ENCODE measurements at regions not wholly inside any gene's neighbourhood (a gene's known extent, or its start where the extent isn't known, plus 50 kb on each side); places are given as distances from the start of the nearest gene placed in this dataset.
"Not testable (repeated sequence)": the region's sequence is repeated elsewhere in the genome, so short reads cannot be mapped to it uniquely, and the experiment has no call there.

DNA sequence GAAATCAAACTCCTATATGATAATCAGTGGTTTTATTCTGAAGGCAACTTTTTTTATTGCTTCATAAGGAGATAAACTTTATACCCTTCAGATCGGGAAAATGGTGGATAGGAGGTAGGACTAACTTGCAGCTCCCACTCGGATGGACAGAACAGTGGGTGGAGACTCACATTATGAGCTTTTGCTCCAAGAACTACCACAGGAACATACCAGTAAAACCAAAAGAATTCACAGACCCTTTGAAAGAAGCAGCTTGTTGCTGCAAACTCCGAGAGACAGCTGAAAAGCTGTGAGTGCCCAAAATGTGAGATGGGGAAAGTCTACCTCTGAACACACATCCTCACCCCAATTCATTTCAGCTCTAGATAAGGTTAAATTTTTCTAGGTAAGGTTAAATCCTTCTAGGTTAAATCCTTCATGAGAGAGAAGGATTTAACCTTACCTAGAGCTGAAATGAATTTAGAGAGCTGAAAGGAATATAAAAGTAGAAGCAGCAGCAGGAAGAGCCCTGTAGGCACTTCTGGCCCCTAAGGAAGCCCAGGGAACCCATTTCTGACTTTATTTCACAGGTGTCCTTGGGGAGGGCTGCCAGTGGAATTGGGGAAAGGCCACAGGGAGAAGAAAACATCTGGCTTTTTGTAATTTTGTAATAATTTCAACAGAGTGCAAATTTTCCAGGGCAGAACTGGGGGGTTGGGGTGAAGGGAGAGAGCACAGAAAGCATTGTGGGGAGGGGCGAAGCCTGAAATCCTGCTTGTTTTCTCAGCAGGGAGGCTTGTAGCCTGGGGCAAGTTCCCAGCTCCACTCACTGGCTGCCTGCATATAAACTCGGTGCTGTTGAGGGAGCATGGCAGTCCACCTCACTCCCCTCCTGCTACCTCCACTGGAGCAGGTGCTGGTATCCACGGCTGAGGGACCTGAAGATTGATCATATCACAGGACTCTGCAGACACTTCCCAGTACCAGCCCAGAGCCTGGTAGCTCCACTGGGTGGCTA is 65.9 kb upstream of the HCRTR2 start:
- BruUV-seq (replicated peaks), result no TSS peak
- H3K4me1 ChIP-seq (ENCODE audit: insufficient read depth, low read length, poor library complexity, severe bottlenecking), result no peaks in the 10 kb centered on the region
- no peak overlapping the region for H3K4me3 ChIP-seq (ENCODE audit: low read depth, low read length, poor library complexity, severe bottlenecking)
- H3K79me2 ChIP-seq (ENCODE audit: insufficient read depth, low read depth, low read length), result no peaks in the 10 kb centered on the region
- no peak overlapping the region for H2AFZ ChIP-seq (ENCODE audit: low read length)
- no peaks in the 10 kb centered on the region for H4K20me1 ChIP-seq (ENCODE audit: insufficient read depth, low read length)
- intact Hi-C loops (cut with micrococcal nuclease; ENCODE audit: unreplicated experiment), result no loop called here
- DNase-seq (ENCODE audit: low spot score), result no peak
- TF ChIP-seq CTCF (conservative IDR thresholded peaks at IDR 0.05; ENCODE audit: low read length) (no peak), EZH2phosphoT487 (IDR thresholded peaks at IDR 0.05; ENCODE audit: borderline replicate concordance, low read depth, low read length) (no peak)
- H3K9me3 ChIP-seq (ENCODE audit: low read length), result no peaks in the 10 kb centered on the region
- H3K9me2 ChIP-seq (ENCODE audit: insufficient read depth, low read length), result no peaks in the 10 kb centered on the region
- POLR2A ChIA-PET, result no interaction called here
- H3K4me2 ChIP-seq (ENCODE audit: low read length), result no peak overlapping the region
- H3K27ac ChIP-seq (ENCODE audit: low read depth, low read length, poor library complexity, severe bottlenecking), result no peak overlapping the region
- no peaks in the 10 kb centered on the region for H3K36me3 ChIP-seq (ENCODE audit: insufficient read depth, low read length)
- CTCF ChIA-PET (ENCODE audit: unreplicated experiment), result no interaction called here

GRCh38 chr6:55117267-55117666 is 57.0 kb upstream of the HCRTR2 start:
- Histone ChIP-seq H3K27ac (ENCODE audit: low read depth, low read length, poor library complexity, severe bottlenecking) (no peak overlapping the region), H3K4me3 (ENCODE audit: low read depth, low read length, poor library complexity, severe bottlenecking) (no peak overlapping the region), H3K4me1 (ENCODE audit: insufficient read depth, low read length, poor library complexity, severe bottlenecking) (no peaks in the 10 kb centered on the region), H3K9me3 (ENCODE audit: low read length) (no peaks in the 10 kb centered on the region), H3K9me2 (ENCODE audit: insufficient read depth, low read length) (no peaks in the 10 kb centered on the region), H3K36me3 (ENCODE audit: insufficient read depth, low read length) (no peaks in the 10 kb centered on the region), H2AFZ (ENCODE audit: low read length) (no peak overlapping the region), H3K4me2 (ENCODE audit: low read length) (no peak overlapping the region), H3K79me2 (ENCODE audit: insufficient read depth, low read depth, low read length) (no peaks in the 10 kb centered on the region), H4K20me1 (ENCODE audit: insufficient read depth, low read length) (no peaks in the 10 kb centered on the region)
- no TSS peak for BruUV-seq (replicated peaks)
- intact Hi-C loops (cut with micrococcal nuclease; ENCODE audit: unreplicated experiment), result no loop called here
- no peak for TF ChIP-seq CTCF (conservative IDR thresholded peaks at IDR 0.05; ENCODE audit: low read length)
- TF ChIP-seq EZH2phosphoT487 (IDR thresholded peaks at IDR 0.05; ENCODE audit: borderline replicate concordance, low read depth, low read length), result no peak
- POLR2A ChIA-PET, result no interaction called here
- DNase-seq (ENCODE audit: low spot score), result no peak
- CTCF ChIA-PET (ENCODE audit: unreplicated experiment), result no interaction called here

DNA sequence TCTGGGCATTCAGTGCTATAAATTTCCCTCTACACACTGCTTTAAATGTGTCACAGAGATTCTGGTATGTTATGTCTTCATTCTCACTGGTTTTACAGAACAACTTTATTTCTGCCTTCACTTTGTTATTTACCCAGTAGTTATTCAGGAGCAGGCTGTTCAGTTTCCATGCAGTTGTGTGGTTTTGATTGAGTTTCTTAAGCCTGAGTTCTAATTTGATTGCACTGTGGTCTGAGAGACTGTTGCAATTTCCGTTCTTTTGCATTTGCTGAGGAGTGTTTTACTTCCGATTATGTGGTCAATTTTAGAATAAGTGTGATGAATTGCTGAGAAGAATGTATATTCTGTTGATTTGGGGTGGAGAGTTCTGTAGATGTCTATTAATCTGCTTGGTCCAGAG is 50.1 kb upstream of the HCRTR2 start:
- BruUV-seq (replicated peaks); H3K27ac ChIP-seq (ENCODE audit: low read depth, low read length, poor library complexity, severe bottlenecking); H3K4me2 ChIP-seq (ENCODE audit: low read length); H3K4me1 ChIP-seq (ENCODE audit: insufficient read depth, low read length, poor library complexity, severe bottlenecking); H2AFZ ChIP-seq (ENCODE audit: low read length); H3K36me3 ChIP-seq (ENCODE audit: insufficient read depth, low read length); H4K20me1 ChIP-seq (ENCODE audit: insufficient read depth, low read length); CTCF ChIA-PET (ENCODE audit: unreplicated experiment); H3K9me3 ChIP-seq (ENCODE audit: low read length); H3K9me2 ChIP-seq (ENCODE audit: insufficient read depth, low read length); DNase-seq (ENCODE audit: low spot score); H3K4me3 ChIP-seq (ENCODE audit: low read depth, low read length, poor library complexity, severe bottlenecking); H3K79me2 ChIP-seq (ENCODE audit: insufficient read depth, low read depth, low read length); intact Hi-C loops (cut with micrococcal nuclease; ENCODE audit: unreplicated experiment): not testable (repeated sequence)
- POLR2A ChIA-PET, result interaction anchor here (0.6 to 1.2 kb wide), 2 partner anchors 22 to 102 kb away, joined by 3 read pairs; no protein-coding TSS in a partner anchor
